A673 (cell line): ENCODE measurements at regions not wholly inside any gene's neighbourhood (a gene's known extent, or its start where the extent isn't known, plus 50 kb on each side); places are given as distances from the start of the nearest gene placed in this dataset.
A peak's percentile ranks its signal among the peaks of the same experiment; 100 is the strongest.

ENCODE experiments used
- BruUV-seq: library from RNA; stranded (reverse); fragments of 400-500 nt; replicated peaks from 2 replicates; lab custom pipeline; 2021; lab: Mats Ljungman, UMichigan
- CTCF ChIA-PET: fragments of 300-600 bp; sonication (Branson Sonifier 250); formaldehyde crosslinking; loops from one replicate; lab custom pipeline; 2022; ENCODE audit warnings: antibody characterized with exemption; lab: Charles Lee
- POLR2A ChIA-PET: fragments of 300-600 bp; sonication (Branson Sonifier 250); formaldehyde crosslinking; loops from one replicate; lab custom pipeline; 2022; ENCODE audit warnings: antibody characterized with exemption; ENCODE audit not compliant: low non-redundant PET; lab: Charles Lee
- DNase-seq: peaks from one replicate; pipeline ENCODE4 v3.0.0-alpha.2; 2015; ENCODE audit warnings: low spot score
- H3K27ac ChIP-seq: fragments of 200-600 bp; sonication (generic); 2 replicates; pipeline ENCODE4 v1.5.1; 2016; ENCODE audit warnings: mixed run types, low read depth, mild to moderate bottlenecking, mixed read lengths, antibody characterized with exemption, low read length; ENCODE audit not compliant: poor library complexity, severe bottlenecking
- H3K27me3 ChIP-seq: fragments of 200-600 bp; sonication (generic); replicated peaks from 2 replicates; pipeline ENCODE4 v1.6.1; 2017; ENCODE audit warnings: mixed run types, low read depth, mild to moderate bottlenecking, mixed read lengths, antibody characterized with exemption, low read length; ENCODE audit not compliant: insufficient read depth, poor library complexity
- H3K36me3 ChIP-seq: fragments of 200-600 bp; sonication (generic); 2 replicates; pipeline ENCODE4 v1.6.1; 2016; ENCODE audit warnings: mixed run types, mild to moderate bottlenecking, mixed read lengths, antibody characterized with exemption, low read length; ENCODE audit not compliant: insufficient read depth, poor library complexity, severe bottlenecking
- H3K4me1 ChIP-seq: fragments of 200-600 bp; sonication (generic); 2 replicates; pipeline ENCODE4 v1.6.1; 2017; ENCODE audit warnings: mixed run types, mild to moderate bottlenecking, mixed read lengths, antibody characterized with exemption, low read length; ENCODE audit not compliant: insufficient read depth, poor library complexity, severe bottlenecking
- H3K4me3 ChIP-seq: fragments of 200-600 bp; sonication (generic); 2 replicates; pipeline ENCODE4 v1.5.1; 2016; ENCODE audit warnings: low read depth, mixed run types, mild to moderate bottlenecking, mixed read lengths, low read length; ENCODE audit not compliant: poor library complexity, severe bottlenecking
- H3K9me3 ChIP-seq: fragments of 200-600 bp; sonication (generic); 2 replicates; pipeline ENCODE4 v1.6.1; 2016; ENCODE audit warnings: mixed run types, low read depth, mild to moderate bottlenecking, mixed read lengths, antibody characterized with exemption, low read length; ENCODE audit not compliant: poor library complexity, severe bottlenecking
- CTCF ChIP-seq: fragments of 300-800, 200-600 bp; sonication (generic); conservative IDR thresholded peaks from 2 replicates; pipeline ENCODE4 v1.5.1; 2017; ENCODE audit warnings: low read depth, mild to moderate bottlenecking, antibody characterized with exemption, low read length, moderate library complexity, mixed read lengths
- EZH2 ChIP-seq: fragments of 200-600 bp; sonication (generic); IDR thresholded peaks from 2 replicates; pipeline ENCODE4 v1.6.1; 2017; ENCODE audit warnings: borderline replicate concordance, low read depth, mild to moderate bottlenecking, mixed read lengths, antibody characterized with exemption, low read length; ENCODE audit not compliant: poor library complexity, severe bottlenecking
- intact Hi-C: fragments of 100-400 bp; cut with micrococcal nuclease; formaldehyde crosslinking; loops from one replicate; pipeline ENCODE4 v1.10.0; 2022; ENCODE audit not compliant: unreplicated experiment

DNA sequence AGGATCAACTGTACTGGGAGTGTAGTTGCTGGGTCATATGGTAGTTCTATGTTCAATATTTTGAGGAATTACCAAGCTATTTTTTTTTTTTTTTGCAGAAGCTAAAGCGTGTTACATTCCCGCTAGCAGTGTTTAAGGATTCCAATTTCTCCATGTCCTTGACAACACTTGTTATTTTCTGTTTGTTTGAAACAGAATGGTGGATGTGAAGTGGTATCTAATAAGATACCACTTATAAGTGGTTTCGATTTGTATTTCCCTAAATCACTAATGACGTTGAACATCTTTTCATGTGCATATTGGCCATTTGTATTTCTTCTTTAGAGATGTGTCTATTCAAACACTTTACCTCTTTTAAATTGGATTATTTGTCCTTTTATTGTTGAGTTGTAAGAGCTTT lies 112.2 kb downstream of the DISP1 start:
- Histone ChIP-seq H3K36me3 (no peaks in the 10 kb centered on the region), H3K27me3 (no peaks in the 10 kb centered on the region), H3K9me3 (no peaks in the 10 kb centered on the region), H3K4me1 (peaks cover 3% of the 10 kb centered on the region), H3K27ac (no peak overlapping the region), H3K4me3 (no peak overlapping the region)
- TF ChIP-seq CTCF (no peak), EZH2 (no peak)
- ChIA-PET POLR2A (no interaction called here), CTCF (no interaction called here)
- DNase-seq = no peak
- intact Hi-C loops = no loop called here
- BruUV-seq = no TSS peak

DNA sequence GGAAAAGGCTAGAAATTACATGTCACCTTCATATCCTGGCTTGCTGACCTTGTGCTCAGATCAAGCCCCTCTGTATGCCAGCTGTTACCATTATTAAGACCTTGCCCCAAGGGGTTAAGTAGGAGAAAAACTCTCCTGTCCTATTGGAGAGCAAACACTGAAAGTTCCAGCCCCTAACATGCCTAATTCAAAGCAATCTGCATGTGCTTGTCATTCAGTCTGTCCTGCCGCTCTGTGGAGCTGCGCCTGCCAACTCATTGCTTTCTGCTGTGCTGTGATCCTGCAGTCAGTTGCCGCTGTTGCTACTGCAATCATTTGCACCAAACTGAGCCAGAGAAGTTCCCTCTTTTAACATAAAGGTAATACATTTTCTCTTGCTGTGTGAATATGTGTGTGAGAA lies 113.4 kb downstream of the DISP1 start:
- ChIA-PET POLR2A (interaction anchor here (0.7 kb wide), 1 partner anchor 58 kb away, joined by 5 read pairs; no protein-coding TSS in a partner anchor), CTCF (interaction anchor here (0.6 kb wide), 1 partner anchor 24 kb away, joined by 5 read pairs; no protein-coding TSS in a partner anchor)
- Histone ChIP-seq H3K4me1 (peaks cover 3% of the 10 kb centered on the region), H3K4me3 (no peak overlapping the region), H3K27ac (no peak overlapping the region), H3K9me3 (no peaks in the 10 kb centered on the region), H3K36me3 (no peaks in the 10 kb centered on the region), H3K27me3 (no peaks in the 10 kb centered on the region)
- intact Hi-C loops = no loop called here
- BruUV-seq = no TSS peak
- peak; percentile 28 for DNase-seq
- TF ChIP-seq CTCF = no peak
- no peak for TF ChIP-seq EZH2

- no TSS peak for BruUV-seq
- ChIA-PET CTCF (no interaction called here), POLR2A (no interaction called here)
- H3K4me1 ChIP-seq = peaks cover 3% of the 10 kb centered on the region
- H3K9me3 ChIP-seq = no peaks in the 10 kb centered on the region
- DNase-seq = no peak
- H3K36me3 ChIP-seq = no peaks in the 10 kb centered on the region
- intact Hi-C loops = no loop called here
- TF ChIP-seq CTCF (no peak), EZH2 (no peak)
- no peak overlapping the region for H3K4me3 ChIP-seq
- H3K27me3 ChIP-seq = no peaks in the 10 kb centered on the region
- no peak overlapping the region for H3K27ac ChIP-seq
These were observed 115.2 kb downstream of the DISP1 start for GRCh38 chr1:222930070-222930469.
